Fibroblast of lung (primary cell): ENCODE measurements at regions not wholly inside any gene's neighbourhood (a gene's known extent, or its start where the extent isn't known, plus 50 kb on each side); places are given as distances from the start of the nearest gene placed in this dataset.
"Not testable (repeated sequence)": the region's sequence is repeated elsewhere in the genome, so short reads cannot be mapped to it uniquely, and the experiment has no call there.

Experiments
- DNase-seq, 2 donors: peaks; one replicate each; pipeline versions ENCODE4 v3.0.0 to v3.0.0-alpha.2; 2010; ENCODE audit warnings: low read depth in 2 of 2
- H2AFZ ChIP-seq: 2 replicates; pipeline ENCODE4 v1.5.1; 2012; ENCODE audit warnings: low read length, control low read depth, inconsistent platforms
- H3K27ac ChIP-seq: 2 replicates; pipeline ENCODE4 v1.5.1; 2011; ENCODE audit warnings: low read length, control low read depth; ENCODE audit not compliant: insufficient read depth
- H3K27me3 ChIP-seq: 2 replicates; pipeline ENCODE4 v1.5.1; 2011; ENCODE audit warnings: mild to moderate bottlenecking, low read length; ENCODE audit not compliant: control insufficient read depth, insufficient read depth
- H3K36me3 ChIP-seq: 2 replicates; pipeline ENCODE4 v1.5.1; 2011; ENCODE audit warnings: low read length; ENCODE audit not compliant: control insufficient read depth, insufficient read depth
- H3K4me1 ChIP-seq: 2 replicates; pipeline ENCODE4 v1.5.1; 2011; ENCODE audit warnings: low read length; ENCODE audit not compliant: control insufficient read depth, insufficient read depth; ENCODE audit errors: extremely low read depth
- H3K4me2 ChIP-seq: 2 replicates; pipeline ENCODE4 v1.5.1; 2011; ENCODE audit warnings: low read length, control low read depth; ENCODE audit not compliant: insufficient read depth; ENCODE audit errors: extremely low read depth
- H3K4me3 ChIP-seq, 4 experiments: fragments of 200-600 bp in 1 of 4; sonication (generic) in 1 of 4; replicated peaks in 1 of 4; 2 replicates each; pipeline ENCODE4 v1.5.1; 2011 to 2016; ENCODE audit warnings: low read length in 4 of 4, low read depth in 3 of 4, mild to moderate bottlenecking in 3 of 4, control low read depth in 2 of 4, inconsistent platforms in 1 of 4, mixed read lengths in 1 of 4; ENCODE audit not compliant: insufficient read depth in 1 of 4; ENCODE audit errors: control extremely low read depth in 1 of 4
- H3K79me2 ChIP-seq: 2 replicates; pipeline ENCODE4 v1.5.1; 2012; ENCODE audit warnings: mild to moderate bottlenecking, low read length, inconsistent platforms; ENCODE audit not compliant: control insufficient read depth, insufficient read depth
- H3K9ac ChIP-seq: 2 replicates; pipeline ENCODE4 v1.5.1; 2011; ENCODE audit warnings: mild to moderate bottlenecking, low read length, control low read depth; ENCODE audit not compliant: insufficient read depth
- H3K9me3 ChIP-seq: 2 replicates; pipeline ENCODE4 v1.5.1; 2012; ENCODE audit warnings: low read depth, low read length; ENCODE audit not compliant: control insufficient read depth, insufficient read depth
- H4K20me1 ChIP-seq: 2 replicates; pipeline ENCODE4 v1.5.1; 2011; ENCODE audit warnings: low read length; ENCODE audit not compliant: control insufficient read depth, insufficient read depth; ENCODE audit errors: extremely low read depth
- EZH2 ChIP-seq: IDR thresholded peaks from 2 replicates; pipeline ENCODE4 v1.5.1; 2012; ENCODE audit warnings: low read length, control low read depth, mild to moderate bottlenecking; ENCODE audit errors: missing control alignments
- TF ChIP-seq, protein P1 (sequence below), 2 donors: IDR thresholded peaks in 1 of 2; conservative IDR thresholded peaks in 1 of 2; 1 replicate in 1 of 2; 2 replicates in 1 of 2; pipeline ENCODE4 v1.5.1; 2011 to 2012; ENCODE audit warnings: low read length in 2 of 2, control low read depth in 1 of 2, inconsistent platforms in 1 of 2, low read depth in 1 of 2, mild to moderate bottlenecking in 1 of 2

DNA sequence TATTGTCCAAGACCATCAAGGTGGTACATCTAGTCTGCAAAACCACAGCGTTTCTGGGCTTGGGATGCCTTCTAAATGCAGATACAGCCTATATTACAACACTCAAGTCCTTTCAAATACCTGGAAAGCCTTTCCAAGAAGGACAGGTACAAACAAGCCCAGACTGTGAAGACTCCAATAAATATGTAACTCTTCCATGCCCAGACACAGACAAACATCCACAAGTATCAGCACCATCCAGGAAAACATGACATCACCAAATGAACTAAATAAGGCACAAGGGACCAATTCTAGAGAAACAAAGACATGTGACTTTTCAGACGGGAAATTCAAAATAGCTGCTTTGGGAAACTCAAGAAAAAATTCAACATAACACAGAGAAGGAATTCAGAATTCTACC is 152.7 kb upstream of the POC5 start:
- Histone ChIP-seq H3K27me3 (no peaks in the 10 kb centered on the region), H3K4me2 (no peak overlapping the region), H3K36me3 (no peaks in the 10 kb centered on the region), H3K4me1 (no peaks in the 10 kb centered on the region), H3K9ac (no peak overlapping the region), H3K27ac (no peak overlapping the region), H3K79me2 (no peaks in the 10 kb centered on the region), H2AFZ (no peak overlapping the region), H3K9me3 (no peaks in the 10 kb centered on the region), H3K4me3 (no peak overlapping the region), H4K20me1 (no peaks in the 10 kb centered on the region)
- no peak for DNase-seq
- TF ChIP-seq, protein P1, sequence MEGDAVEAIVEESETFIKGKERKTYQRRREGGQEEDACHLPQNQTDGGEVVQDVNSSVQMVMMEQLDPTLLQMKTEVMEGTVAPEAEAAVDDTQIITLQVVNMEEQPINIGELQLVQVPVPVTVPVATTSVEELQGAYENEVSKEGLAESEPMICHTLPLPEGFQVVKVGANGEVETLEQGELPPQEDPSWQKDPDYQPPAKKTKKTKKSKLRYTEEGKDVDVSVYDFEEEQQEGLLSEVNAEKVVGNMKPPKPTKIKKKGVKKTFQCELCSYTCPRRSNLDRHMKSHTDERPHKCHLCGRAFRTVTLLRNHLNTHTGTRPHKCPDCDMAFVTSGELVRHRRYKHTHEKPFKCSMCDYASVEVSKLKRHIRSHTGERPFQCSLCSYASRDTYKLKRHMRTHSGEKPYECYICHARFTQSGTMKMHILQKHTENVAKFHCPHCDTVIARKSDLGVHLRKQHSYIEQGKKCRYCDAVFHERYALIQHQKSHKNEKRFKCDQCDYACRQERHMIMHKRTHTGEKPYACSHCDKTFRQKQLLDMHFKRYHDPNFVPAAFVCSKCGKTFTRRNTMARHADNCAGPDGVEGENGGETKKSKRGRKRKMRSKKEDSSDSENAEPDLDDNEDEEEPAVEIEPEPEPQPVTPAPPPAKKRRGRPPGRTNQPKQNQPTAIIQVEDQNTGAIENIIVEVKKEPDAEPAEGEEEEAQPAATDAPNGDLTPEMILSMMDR (conservative IDR thresholded peaks at IDR 0.05 in 1 of 2, IDR thresholded peaks at IDR 0.05 in 1 of 2; ENCODE audit: low read depth in 1 of 2, low read length in 2 of 2), result no peak
- TF ChIP-seq EZH2, result no peak

DNA sequence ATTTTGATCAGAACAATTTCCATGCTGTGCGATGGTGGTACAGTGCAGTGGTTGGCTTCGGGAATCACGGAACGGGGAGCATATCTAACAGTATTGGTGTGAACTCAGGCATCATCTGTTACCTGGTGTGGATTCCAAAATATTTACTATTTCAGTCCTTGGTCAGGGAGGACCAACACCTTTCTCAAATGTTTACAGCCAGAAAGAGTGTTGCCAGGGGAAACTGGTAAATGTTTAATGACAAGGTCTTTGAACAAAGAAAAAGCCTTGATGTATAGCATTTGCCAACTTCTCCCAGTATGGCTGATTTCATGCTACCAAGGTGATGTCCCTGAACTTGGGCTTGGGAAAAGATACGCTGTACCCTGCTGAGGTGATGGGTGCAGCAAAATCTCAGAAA is 145.6 kb upstream of the POC5 start:
- H3K4me1 ChIP-seq, result no peaks in the 10 kb centered on the region
- no peak overlapping the region for H2AFZ ChIP-seq
- H4K20me1 ChIP-seq, result no peaks in the 10 kb centered on the region
- no peak overlapping the region for H3K4me2 ChIP-seq
- no peak overlapping the region for H3K4me3 ChIP-seq
- no peak for DNase-seq
- no peaks in the 10 kb centered on the region for H3K79me2 ChIP-seq
- no peak overlapping the region for H3K9ac ChIP-seq
- H3K27me3 ChIP-seq, result no peaks in the 10 kb centered on the region
- no peaks in the 10 kb centered on the region for H3K36me3 ChIP-seq
- no peaks in the 10 kb centered on the region for H3K9me3 ChIP-seq
- no peak for TF ChIP-seq EZH2
- TF ChIP-seq, protein P1 (conservative IDR thresholded peaks at IDR 0.05 in 1 of 2, IDR thresholded peaks at IDR 0.05 in 1 of 2; ENCODE audit: low read depth in 1 of 2, low read length in 2 of 2), result no peak
- no peak overlapping the region for H3K27ac ChIP-seq

DNA sequence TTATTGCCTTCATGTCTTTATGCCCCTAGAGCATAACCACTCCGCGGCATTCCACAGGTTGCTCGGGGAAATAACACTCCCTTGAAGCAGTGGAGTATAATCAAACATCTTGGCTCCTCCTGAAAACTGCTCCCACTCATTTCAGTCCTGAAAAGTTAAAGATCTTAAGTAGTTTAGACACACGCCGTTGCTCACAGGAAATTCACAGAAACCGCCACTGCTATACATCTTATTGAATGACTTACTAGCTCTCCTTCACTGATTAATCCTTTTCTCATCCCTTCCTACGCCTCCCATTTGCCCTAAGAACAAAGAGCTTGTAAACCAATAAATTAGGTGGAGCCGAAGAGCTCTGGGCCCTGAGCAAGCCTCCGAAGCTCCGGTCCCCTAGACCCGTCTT is 142.4 kb upstream of the POC5 start:
- not testable (repeated sequence) for H3K9me3 ChIP-seq, H3K4me2 ChIP-seq

More for the DNA sequence above, 142.4 kb upstream of the POC5 start:
- H3K27me3 ChIP-seq, H3K9ac ChIP-seq, H2AFZ ChIP-seq, H3K4me1 ChIP-seq, H3K27ac ChIP-seq, H3K36me3 ChIP-seq, H4K20me1 ChIP-seq, H3K4me3 ChIP-seq, DNase-seq, H3K79me2 ChIP-seq: not testable (repeated sequence)
